HEK293 (cell line): ENCODE measurements at regions not wholly inside any gene's neighbourhood (a gene's known extent, or its start where the extent isn't known, plus 50 kb on each side); places are given as distances from the start of the nearest gene placed in this dataset.

Experiments used
- CTCF ChIA-PET: fragments of 350-600 bp; formaldehyde crosslinking; extraction: SDS; loops from one replicate; lab custom pipeline; 2021; ENCODE audit warnings: antibody characterized with exemption; lab: Yijun Ruan, JAX
- POLR2A ChIA-PET: fragments of 300-600 bp; formaldehyde crosslinking; extraction: SDS; loops from one replicate; lab custom pipeline; 2020; ENCODE audit warnings: antibody characterized with exemption, inconsistent platforms; lab: Yijun Ruan, JAX
- H3K27ac ChIP-seq: fragments of 200-500 bp; sonication (Bioruptor generic); 2 replicates; pipeline ENCODE4 v1.5.1; 2014; ENCODE audit warnings: low read depth, low read length, control low read depth, inconsistent platforms; ENCODE audit errors: extremely low read depth
- H3K36me3 ChIP-seq, 2 experiments: fragments of 200-500 bp in 1 of 2; sonication (Bioruptor generic) in 1 of 2; 1 replicate in 1 of 2; 2 replicates in 1 of 2; pipeline ENCODE4 v1.5.1; 2014 to 2017; ENCODE audit warnings: inconsistent platforms in 2 of 2, low read length in 2 of 2; ENCODE audit not compliant: control insufficient read depth in 2 of 2, insufficient read depth in 1 of 2
- H3K4me1 ChIP-seq: fragments of 200-500 bp; sonication (Bioruptor generic); 2 replicates; pipeline ENCODE4 v1.5.1; 2014; ENCODE audit warnings: mild to moderate bottlenecking, low read length, inconsistent platforms; ENCODE audit not compliant: control insufficient read depth, insufficient read depth
- H3K4me3 ChIP-seq: 2 replicates; pipeline ENCODE4 v1.5.1; 2011; ENCODE audit warnings: low read depth, mild to moderate bottlenecking, control low read depth, low read length, moderate library complexity
- H3K9me3 ChIP-seq: fragments of 200-500 bp; sonication (Bioruptor generic); 2 replicates; pipeline ENCODE4 v1.5.1; 2014; ENCODE audit warnings: low read depth, low read length, inconsistent platforms; ENCODE audit not compliant: control insufficient read depth, insufficient read depth
- KLF10 ChIP-seq: fragments of 450-650 bp; IDR thresholded peaks from 2 replicates; pipeline ENCODE4 v1.5.1; 2018; ENCODE audit warnings: missing biosample characterization, mild to moderate bottlenecking, missing genetic modification characterization
- MYNN ChIP-seq: fragments of 450-650 bp; formaldehyde crosslinking; IDR thresholded peaks from 2 replicates; pipeline ENCODE4 v1.5.1; 2016; ENCODE audit warnings: missing biosample characterization, missing genetic modification characterization, borderline replicate concordance
- TRIM28 ChIP-seq: IDR thresholded peaks from 2 replicates; pipeline ENCODE4 v1.6.1; 2011; ENCODE audit warnings: low read length, control low read depth, borderline replicate concordance
- ZNF112 ChIP-seq: fragments of 450-650 bp; formaldehyde crosslinking; IDR thresholded peaks from 2 replicates; pipeline ENCODE4 v1.5.0; 2017; ENCODE audit warnings: missing biosample characterization, missing genetic modification characterization
- ZNF16 ChIP-seq: fragments of 450-650 bp; formaldehyde crosslinking; IDR thresholded peaks from 2 replicates; pipeline ENCODE4 v1.5.1; 2016; ENCODE audit warnings: low read depth, missing biosample characterization, missing genetic modification characterization
- ZNF174 ChIP-seq: fragments of 450-650 bp; formaldehyde crosslinking; IDR thresholded peaks from 2 replicates; pipeline ENCODE4 v1.5.0; 2017; ENCODE audit warnings: missing biosample characterization, mild to moderate bottlenecking, missing genetic modification characterization
- ZNF211 ChIP-seq: fragments of 450-650 bp; formaldehyde crosslinking; IDR thresholded peaks from 2 replicates; pipeline ENCODE4 v1.5.1; 2016; ENCODE audit warnings: low read depth, missing biosample characterization, missing genetic modification characterization
- ZNF501 ChIP-seq: fragments of 450-650 bp; formaldehyde crosslinking; IDR thresholded peaks from 2 replicates; pipeline ENCODE4 v1.5.1; 2016; ENCODE audit warnings: missing biosample characterization, missing genetic modification characterization
- ZNF555 ChIP-seq: fragments of 450-650 bp; formaldehyde crosslinking; conservative IDR thresholded peaks from 2 replicates; pipeline ENCODE4 v1.5.1; 2017; ENCODE audit warnings: missing biosample characterization, mild to moderate bottlenecking, missing genetic modification characterization, inconsistent platforms
- ZNF571 ChIP-seq: fragments of 450-650 bp; formaldehyde crosslinking; IDR thresholded peaks from 2 replicates; pipeline ENCODE4 v1.5.0; 2017; ENCODE audit warnings: missing biosample characterization, missing genetic modification characterization
- ZNF585B ChIP-seq: fragments of 450-650 bp; formaldehyde crosslinking; IDR thresholded peaks from 2 replicates; pipeline ENCODE4 v1.5.1; 2016; ENCODE audit warnings: missing biosample characterization, missing genetic modification characterization
- ZNF621 ChIP-seq: fragments of 450-650 bp; formaldehyde crosslinking; IDR thresholded peaks from 2 replicates; pipeline ENCODE4 v1.5.1; 2017; ENCODE audit warnings: missing biosample characterization, missing genetic modification characterization
- ZNF645 ChIP-seq: fragments of 450-650 bp; formaldehyde crosslinking; IDR thresholded peaks from 2 replicates; pipeline ENCODE4; 2016; ENCODE audit warnings: missing biosample characterization, missing genetic modification characterization
- ZNF692 ChIP-seq: fragments of 450-650 bp; formaldehyde crosslinking; IDR thresholded peaks from 2 replicates; pipeline ENCODE4 v1.5.1; 2016; ENCODE audit warnings: missing biosample characterization, missing genetic modification characterization
- ZNF701 ChIP-seq: fragments of 450-650 bp; formaldehyde crosslinking; IDR thresholded peaks from 2 replicates; pipeline ENCODE4 v1.5.1; 2016; ENCODE audit warnings: missing biosample characterization, missing genetic modification characterization
- ZNF776 ChIP-seq: fragments of 450-650 bp; formaldehyde crosslinking; IDR thresholded peaks from 2 replicates; pipeline ENCODE4 v1.5.0; 2017; ENCODE audit warnings: missing biosample characterization, missing genetic modification characterization, borderline replicate concordance
- ZSCAN30 ChIP-seq: fragments of 450-650 bp; IDR thresholded peaks from 2 replicates; pipeline ENCODE4 v1.5.1; 2018; ENCODE audit warnings: missing biosample characterization, mild to moderate bottlenecking, missing genetic modification characterization, moderate library complexity
- ZSCAN5A ChIP-seq: fragments of 450-650 bp; formaldehyde crosslinking; IDR thresholded peaks from 2 replicates; pipeline ENCODE4 v1.5.1; 2016; ENCODE audit warnings: missing biosample characterization, missing genetic modification characterization
- TF ChIP-seq, protein P1 (sequence below): fragments of 450-650 bp; formaldehyde crosslinking; IDR thresholded peaks from 2 replicates; pipeline ENCODE4 v1.5.1; 2016; ENCODE audit warnings: missing biosample characterization, missing genetic modification characterization, borderline replicate concordance
- TF ChIP-seq, protein P2 (sequence below): fragments of 450-650 bp; formaldehyde crosslinking; conservative IDR thresholded peaks from 2 replicates; pipeline ENCODE4 v1.5.1; 2016; ENCODE audit warnings: low read depth, missing biosample characterization, missing genetic modification characterization
- TF ChIP-seq, protein P3 (sequence below): fragments of 450-650 bp; formaldehyde crosslinking; IDR thresholded peaks from 2 replicates; pipeline ENCODE4 v1.5.0; 2017; ENCODE audit warnings: missing biosample characterization, missing genetic modification characterization, borderline replicate concordance
- TF ChIP-seq, protein P4 (sequence below): fragments of 450-650 bp; formaldehyde crosslinking; IDR thresholded peaks from 2 replicates; pipeline ENCODE4 v1.5.1; 2016; ENCODE audit warnings: missing biosample characterization, missing genetic modification characterization

DNA sequence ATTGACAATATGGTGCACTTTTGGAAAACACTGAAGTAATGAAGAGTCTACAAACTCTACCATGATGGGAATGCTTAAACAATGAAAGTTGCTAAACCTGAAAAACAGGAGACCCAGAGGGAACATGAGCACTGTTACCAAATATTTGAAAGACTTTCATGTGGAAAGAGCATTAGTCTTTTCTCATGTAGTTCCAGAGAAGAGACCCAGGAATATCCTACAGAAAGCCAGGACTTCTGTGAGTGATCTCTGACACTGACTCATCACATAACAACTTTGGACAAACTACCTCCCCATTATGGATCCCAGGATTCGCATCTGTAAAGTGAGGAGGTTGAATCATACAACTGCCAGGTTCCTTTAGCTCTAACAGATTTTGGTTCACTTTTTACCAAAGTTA is 62.2 kb downstream of the FAM181B start:
- no peaks in the 10 kb centered on the region for H3K36me3 ChIP-seq
- H3K9me3 ChIP-seq: no peaks in the 10 kb centered on the region
- no peak overlapping the region for H3K27ac ChIP-seq
- ChIA-PET POLR2A (no interaction called here), CTCF (no interaction called here)
- no peak overlapping the region for H3K4me3 ChIP-seq
- H3K4me1 ChIP-seq: no peaks in the 10 kb centered on the region
- TF ChIP-seq KLF10 (tag by site-specific recombination): no peak
- TF ChIP-seq ZNF112: no peak
- TF ChIP-seq ZNF692 (tag by site-specific recombination): no peak
- no peak for TF ChIP-seq ZNF174
- no peak for TF ChIP-seq ZNF585B (tag by site-specific recombination)
- TF ChIP-seq ZSCAN5A: no peak
- no peak for TF ChIP-seq ZNF645 (tag by site-specific recombination)
- TF ChIP-seq ZNF16 (tag by site-specific recombination): no peak
- TF ChIP-seq, protein P1, sequence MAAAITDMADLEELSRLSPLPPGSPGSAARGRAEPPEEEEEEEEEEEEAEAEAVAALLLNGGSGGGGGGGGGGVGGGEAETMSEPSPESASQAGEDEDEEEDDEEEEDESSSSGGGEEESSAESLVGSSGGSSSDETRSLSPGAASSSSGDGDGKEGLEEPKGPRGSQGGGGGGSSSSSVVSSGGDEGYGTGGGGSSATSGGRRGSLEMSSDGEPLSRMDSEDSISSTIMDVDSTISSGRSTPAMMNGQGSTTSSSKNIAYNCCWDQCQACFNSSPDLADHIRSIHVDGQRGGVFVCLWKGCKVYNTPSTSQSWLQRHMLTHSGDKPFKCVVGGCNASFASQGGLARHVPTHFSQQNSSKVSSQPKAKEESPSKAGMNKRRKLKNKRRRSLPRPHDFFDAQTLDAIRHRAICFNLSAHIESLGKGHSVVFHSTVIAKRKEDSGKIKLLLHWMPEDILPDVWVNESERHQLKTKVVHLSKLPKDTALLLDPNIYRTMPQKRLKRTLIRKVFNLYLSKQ (tag by site-specific recombination): no peak

DNA sequence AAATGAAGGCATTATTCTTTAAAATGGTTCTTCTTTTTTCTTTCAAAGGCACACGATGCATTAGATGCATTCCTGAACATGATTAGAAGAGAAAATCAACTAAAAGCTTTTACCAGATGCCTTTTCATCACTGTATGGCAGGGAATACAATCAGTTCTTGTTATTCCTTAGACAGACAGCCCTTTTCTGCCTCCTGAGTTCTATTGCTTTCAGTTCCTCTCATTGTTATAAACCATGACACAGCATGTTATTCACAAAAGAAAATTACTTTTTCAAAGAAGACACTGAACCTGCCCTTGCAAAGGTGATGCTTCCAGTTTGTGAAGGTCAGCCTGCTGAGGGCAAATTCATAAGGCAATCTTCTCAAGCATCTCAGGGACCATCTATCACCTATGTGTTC is 70.1 kb downstream of the FAM181B start:
- H3K27ac ChIP-seq: no peak overlapping the region
- no peaks in the 10 kb centered on the region for H3K9me3 ChIP-seq
- no peaks in the 10 kb centered on the region for H3K36me3 ChIP-seq
- CTCF ChIA-PET: interaction anchor here (1.2 kb wide), 1 partner anchor 36 kb away, joined by 3 read pairs; no protein-coding TSS in a partner anchor
- POLR2A ChIA-PET: no interaction called here
- no peaks in the 10 kb centered on the region for H3K4me1 ChIP-seq
- no peak overlapping the region for H3K4me3 ChIP-seq
- TF ChIP-seq ZNF776 (tag by site-specific recombination): no peak
- no peak for TF ChIP-seq ZNF501 (tag by site-specific recombination)
- no peak for TF ChIP-seq MYNN
- TF ChIP-seq, protein P2, sequence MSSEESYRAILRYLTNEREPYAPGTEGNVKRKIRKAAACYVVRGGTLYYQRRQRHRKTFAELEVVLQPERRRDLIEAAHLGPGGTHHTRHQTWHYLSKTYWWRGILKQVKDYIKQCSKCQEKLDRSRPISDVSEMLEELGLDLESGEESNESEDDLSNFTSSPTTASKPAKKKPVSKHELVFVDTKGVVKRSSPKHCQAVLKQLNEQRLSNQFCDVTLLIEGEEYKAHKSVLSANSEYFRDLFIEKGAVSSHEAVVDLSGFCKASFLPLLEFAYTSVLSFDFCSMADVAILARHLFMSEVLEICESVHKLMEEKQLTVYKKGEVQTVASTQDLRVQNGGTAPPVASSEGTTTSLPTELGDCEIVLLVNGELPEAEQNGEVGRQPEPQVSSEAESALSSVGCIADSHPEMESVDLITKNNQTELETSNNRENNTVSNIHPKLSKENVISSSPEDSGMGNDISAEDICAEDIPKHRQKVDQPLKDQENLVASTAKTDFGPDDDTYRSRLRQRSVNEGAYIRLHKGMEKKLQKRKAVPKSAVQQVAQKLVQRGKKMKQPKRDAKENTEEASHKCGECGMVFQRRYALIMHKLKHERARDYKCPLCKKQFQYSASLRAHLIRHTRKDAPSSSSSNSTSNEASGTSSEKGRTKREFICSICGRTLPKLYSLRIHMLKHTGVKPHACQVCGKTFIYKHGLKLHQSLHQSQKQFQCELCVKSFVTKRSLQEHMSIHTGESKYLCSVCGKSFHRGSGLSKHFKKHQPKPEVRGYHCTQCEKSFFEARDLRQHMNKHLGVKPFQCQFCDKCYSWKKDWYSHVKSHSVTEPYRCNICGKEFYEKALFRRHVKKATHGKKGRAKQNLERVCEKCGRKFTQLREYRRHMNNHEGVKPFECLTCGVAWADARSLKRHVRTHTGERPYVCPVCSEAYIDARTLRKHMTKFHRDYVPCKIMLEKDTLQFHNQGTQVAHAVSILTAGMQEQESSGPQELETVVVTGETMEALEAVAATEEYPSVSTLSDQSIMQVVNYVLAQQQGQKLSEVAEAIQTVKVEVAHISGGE (tag by site-specific recombination): no peak
- TF ChIP-seq ZNF701 (tag by site-specific recombination): no peak
- TF ChIP-seq, protein P3, sequence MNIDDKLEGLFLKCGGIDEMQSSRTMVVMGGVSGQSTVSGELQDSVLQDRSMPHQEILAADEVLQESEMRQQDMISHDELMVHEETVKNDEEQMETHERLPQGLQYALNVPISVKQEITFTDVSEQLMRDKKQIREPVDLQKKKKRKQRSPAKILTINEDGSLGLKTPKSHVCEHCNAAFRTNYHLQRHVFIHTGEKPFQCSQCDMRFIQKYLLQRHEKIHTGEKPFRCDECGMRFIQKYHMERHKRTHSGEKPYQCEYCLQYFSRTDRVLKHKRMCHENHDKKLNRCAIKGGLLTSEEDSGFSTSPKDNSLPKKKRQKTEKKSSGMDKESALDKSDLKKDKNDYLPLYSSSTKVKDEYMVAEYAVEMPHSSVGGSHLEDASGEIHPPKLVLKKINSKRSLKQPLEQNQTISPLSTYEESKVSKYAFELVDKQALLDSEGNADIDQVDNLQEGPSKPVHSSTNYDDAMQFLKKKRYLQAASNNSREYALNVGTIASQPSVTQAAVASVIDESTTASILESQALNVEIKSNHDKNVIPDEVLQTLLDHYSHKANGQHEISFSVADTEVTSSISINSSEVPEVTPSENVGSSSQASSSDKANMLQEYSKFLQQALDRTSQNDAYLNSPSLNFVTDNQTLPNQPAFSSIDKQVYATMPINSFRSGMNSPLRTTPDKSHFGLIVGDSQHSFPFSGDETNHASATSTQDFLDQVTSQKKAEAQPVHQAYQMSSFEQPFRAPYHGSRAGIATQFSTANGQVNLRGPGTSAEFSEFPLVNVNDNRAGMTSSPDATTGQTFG: no peak
- no peak for TF ChIP-seq TRIM28
- no peak for TF ChIP-seq ZNF571 (tag by site-specific recombination)
- TF ChIP-seq ZSCAN30 (tag by site-specific recombination): no peak
- TF ChIP-seq, protein P4, sequence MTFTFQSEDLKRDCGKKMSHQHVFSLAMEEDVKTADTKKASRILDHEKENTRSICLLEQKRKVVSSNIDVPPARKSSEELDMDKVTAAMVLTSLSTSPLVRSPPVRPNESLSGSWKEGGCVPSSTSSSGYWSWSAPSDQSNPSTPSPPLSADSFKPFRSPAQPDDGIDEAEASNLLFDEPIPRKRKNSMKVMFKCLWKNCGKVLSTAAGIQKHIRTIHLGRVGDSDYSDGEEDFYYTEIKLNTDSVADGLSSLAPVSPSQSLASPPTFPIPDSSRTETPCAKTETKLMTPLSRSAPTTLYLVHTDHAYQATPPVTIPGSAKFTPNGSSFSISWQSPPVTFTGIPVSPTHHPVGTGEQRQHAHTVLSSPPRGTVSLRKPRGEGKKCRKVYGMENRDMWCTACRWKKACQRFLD: no peak
- no peak for TF ChIP-seq ZNF555 (tag by site-specific recombination)
- TF ChIP-seq ZNF621 (tag by site-specific recombination): no peak
- TF ChIP-seq ZNF211 (tag by site-specific recombination): no peak
